ENCODE measurements at regions not wholly inside any gene's neighbourhood (a gene's known extent, or its start where the extent isn't known, plus 50 kb on each side); places are given as distances from the start of the nearest gene placed in this dataset.

DNA sequence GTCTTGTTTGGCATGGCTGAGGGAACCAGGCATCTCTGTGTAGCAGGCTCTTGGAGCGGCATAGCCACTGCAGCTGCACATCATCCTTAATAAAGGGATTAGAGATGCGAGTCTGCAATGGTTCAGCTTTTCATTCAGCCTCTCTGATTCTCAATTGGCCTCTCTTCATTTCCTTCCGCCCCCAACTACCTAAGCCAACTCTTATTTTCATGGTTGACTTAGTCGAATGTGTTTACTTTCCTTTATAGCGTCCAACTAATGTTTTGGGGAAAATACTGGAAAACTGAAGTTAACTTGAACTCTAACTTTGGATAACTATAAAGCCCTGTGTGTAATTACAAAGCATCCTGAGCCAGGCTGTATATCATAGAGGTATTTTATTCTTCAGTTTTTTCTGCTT, 202.2 kb upstream of the KIAA1217 start:
- H3K79me2 ChIP-seq (ENCODE audit: low read depth): no peaks in the 10 kb centered on the region
- H4K20me1 ChIP-seq (ENCODE audit: insufficient read depth): no peaks in the 10 kb centered on the region
- no peaks in the 10 kb centered on the region for H3K36me3 ChIP-seq (ENCODE audit: low read depth)
- no peak overlapping the region for H3K27ac ChIP-seq
- H3K27me3 ChIP-seq (ENCODE audit: insufficient read depth, low read depth): no peaks in the 10 kb centered on the region
- POLR2A ChIA-PET (ENCODE audit: unreplicated experiment): no interaction called here
- no peaks in the 10 kb centered on the region for H3K9me2 ChIP-seq (ENCODE audit: insufficient read depth)
- no peak overlapping the region for H2AFZ ChIP-seq
- intact Hi-C loops (cut with micrococcal nuclease; ENCODE audit: unreplicated experiment): no loop called here
- no peak overlapping the region for H3K4me2 ChIP-seq
- CTCF ChIA-PET: interaction anchor here (0.7 kb wide), 1 partner anchor 305 kb away, joined by 3 read pairs; no protein-coding TSS in a partner anchor
- H3F3A ChIP-seq (ENCODE audit: insufficient read depth, low read depth): no peaks in the 10 kb centered on the region
- H3K4me3 ChIP-seq: no peak overlapping the region
- TF ChIP-seq, protein P1, sequence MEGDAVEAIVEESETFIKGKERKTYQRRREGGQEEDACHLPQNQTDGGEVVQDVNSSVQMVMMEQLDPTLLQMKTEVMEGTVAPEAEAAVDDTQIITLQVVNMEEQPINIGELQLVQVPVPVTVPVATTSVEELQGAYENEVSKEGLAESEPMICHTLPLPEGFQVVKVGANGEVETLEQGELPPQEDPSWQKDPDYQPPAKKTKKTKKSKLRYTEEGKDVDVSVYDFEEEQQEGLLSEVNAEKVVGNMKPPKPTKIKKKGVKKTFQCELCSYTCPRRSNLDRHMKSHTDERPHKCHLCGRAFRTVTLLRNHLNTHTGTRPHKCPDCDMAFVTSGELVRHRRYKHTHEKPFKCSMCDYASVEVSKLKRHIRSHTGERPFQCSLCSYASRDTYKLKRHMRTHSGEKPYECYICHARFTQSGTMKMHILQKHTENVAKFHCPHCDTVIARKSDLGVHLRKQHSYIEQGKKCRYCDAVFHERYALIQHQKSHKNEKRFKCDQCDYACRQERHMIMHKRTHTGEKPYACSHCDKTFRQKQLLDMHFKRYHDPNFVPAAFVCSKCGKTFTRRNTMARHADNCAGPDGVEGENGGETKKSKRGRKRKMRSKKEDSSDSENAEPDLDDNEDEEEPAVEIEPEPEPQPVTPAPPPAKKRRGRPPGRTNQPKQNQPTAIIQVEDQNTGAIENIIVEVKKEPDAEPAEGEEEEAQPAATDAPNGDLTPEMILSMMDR (conservative IDR thresholded peaks at IDR 0.05): no peak
- TF ChIP-seq EZH2 (IDR thresholded peaks at IDR 0.05; ENCODE audit: low read depth): no peak
- H3K4me1 ChIP-seq (replicated peaks; ENCODE audit: insufficient read depth): no peaks in the 10 kb centered on the region
- DNase-seq: no peak
- no peaks in the 10 kb centered on the region for H3K9me3 ChIP-seq (ENCODE audit: insufficient read depth, low read depth)
- BruUV-seq (replicated peaks): no TSS peak

DNA sequence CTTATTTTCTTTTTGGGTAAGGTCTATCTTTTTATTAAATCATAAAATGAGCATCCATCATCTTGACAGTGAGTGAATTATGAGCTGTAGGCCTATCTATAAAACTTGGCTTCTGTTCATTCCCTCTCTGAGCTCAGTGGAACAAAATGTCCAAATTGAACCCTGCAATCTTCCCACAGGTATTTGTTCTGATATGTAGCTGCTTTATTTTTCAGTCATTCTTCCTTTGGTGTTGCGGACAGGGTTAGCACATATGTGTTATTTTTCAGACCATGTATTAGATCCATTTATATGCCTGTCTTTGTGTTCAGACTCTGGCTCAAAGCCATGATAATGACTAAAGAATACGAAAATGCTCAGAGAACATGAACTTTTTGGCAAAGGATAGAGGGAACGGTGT, 201.6 kb upstream of the KIAA1217 start:
- no peaks in the 10 kb centered on the region for H4K20me1 ChIP-seq (ENCODE audit: insufficient read depth)
- no peak overlapping the region for H3K4me2 ChIP-seq
- H3K27me3 ChIP-seq (ENCODE audit: insufficient read depth, low read depth): no peaks in the 10 kb centered on the region
- no peaks in the 10 kb centered on the region for H3K9me2 ChIP-seq (ENCODE audit: insufficient read depth)
- no peaks in the 10 kb centered on the region for H3K9me3 ChIP-seq (ENCODE audit: insufficient read depth, low read depth)
- H3K4me1 ChIP-seq (replicated peaks; ENCODE audit: insufficient read depth): no peaks in the 10 kb centered on the region
- no peak overlapping the region for H2AFZ ChIP-seq
- H3K4me3 ChIP-seq: no peak overlapping the region
- no TSS peak for BruUV-seq (replicated peaks)
- intact Hi-C loops (cut with micrococcal nuclease; ENCODE audit: unreplicated experiment): no loop called here
- H3K36me3 ChIP-seq (ENCODE audit: low read depth): no peaks in the 10 kb centered on the region
- no peaks in the 10 kb centered on the region for H3F3A ChIP-seq (ENCODE audit: insufficient read depth, low read depth)
- no peak for DNase-seq
- no peak overlapping the region for H3K27ac ChIP-seq
- ChIA-PET POLR2A (ENCODE audit: unreplicated experiment) (no interaction called here), CTCF (interaction anchor here (0.7 kb wide), 1 partner anchor 306 kb away, joined by 3 read pairs; no protein-coding TSS in a partner anchor)
- TF ChIP-seq EZH2 (IDR thresholded peaks at IDR 0.05; ENCODE audit: low read depth): no peak
- TF ChIP-seq, protein P1 (conservative IDR thresholded peaks at IDR 0.05): no peak
- H3K79me2 ChIP-seq (ENCODE audit: low read depth): no peaks in the 10 kb centered on the region

DNA sequence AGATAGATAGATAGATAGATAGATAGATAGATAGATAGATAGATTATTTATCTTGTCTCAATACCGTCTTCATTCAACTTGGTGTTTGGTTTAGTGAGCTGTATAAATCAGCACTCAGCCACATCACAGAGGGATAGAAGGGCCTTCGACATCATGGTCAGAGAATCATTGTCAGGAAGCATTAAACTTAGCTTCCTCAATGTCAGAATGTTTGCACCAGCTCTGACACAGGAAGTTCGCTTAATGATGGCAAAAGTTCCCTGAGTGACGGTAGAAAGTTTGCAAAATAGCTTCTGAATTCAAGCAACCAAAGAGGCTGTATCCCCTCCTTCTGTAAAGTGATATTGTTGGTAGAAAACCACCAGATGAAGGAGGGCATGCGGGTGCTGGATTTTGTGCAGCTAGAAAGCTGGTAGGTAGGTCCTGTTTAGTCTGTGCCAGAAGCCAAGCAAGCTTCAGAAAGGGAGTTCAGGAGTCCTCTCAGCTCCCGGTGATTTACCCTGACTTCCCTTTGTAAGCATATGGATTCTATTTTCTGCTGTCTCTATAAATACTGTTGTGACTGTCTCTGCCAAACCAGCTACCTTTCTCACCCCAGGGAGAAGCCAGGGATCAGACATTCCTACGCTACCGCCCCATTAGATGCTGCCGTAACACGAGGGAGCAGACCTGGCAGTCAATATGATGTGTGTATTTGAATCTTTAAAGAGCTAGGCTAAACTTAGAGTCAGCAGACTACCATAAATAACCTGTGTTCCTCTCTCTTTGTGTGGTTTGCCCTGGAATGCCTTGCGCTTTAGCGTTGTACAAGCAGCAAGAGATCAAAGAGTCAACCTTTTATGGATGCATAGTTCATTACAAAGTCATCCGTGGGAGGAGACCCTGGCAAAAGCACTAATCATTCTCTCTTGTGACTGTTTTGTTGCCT, 200.5 kb upstream of the KIAA1217 start:
- no peak for TF ChIP-seq EZH2 (IDR thresholded peaks at IDR 0.05; ENCODE audit: low read depth)
- TF ChIP-seq, protein P1 (conservative IDR thresholded peaks at IDR 0.05): no peak
- Histone ChIP-seq H4K20me1 (ENCODE audit: insufficient read depth) (no peaks in the 10 kb centered on the region), H3K4me3 (no peak overlapping the region), H3K27me3 (ENCODE audit: insufficient read depth, low read depth) (no peaks in the 10 kb centered on the region), H3K4me1 (replicated peaks; ENCODE audit: insufficient read depth) (no peaks in the 10 kb centered on the region), H2AFZ (no peak overlapping the region), H3K4me2 (no peak overlapping the region), H3K9me3 (ENCODE audit: insufficient read depth, low read depth) (no peaks in the 10 kb centered on the region), H3F3A (ENCODE audit: insufficient read depth, low read depth) (no peaks in the 10 kb centered on the region), H3K79me2 (ENCODE audit: low read depth) (no peaks in the 10 kb centered on the region), H3K27ac (no peak overlapping the region), H3K36me3 (ENCODE audit: low read depth) (no peaks in the 10 kb centered on the region), H3K9me2 (ENCODE audit: insufficient read depth) (no peaks in the 10 kb centered on the region)
- POLR2A ChIA-PET (ENCODE audit: unreplicated experiment): no interaction called here
- no TSS peak for BruUV-seq (replicated peaks)
- intact Hi-C loops (cut with micrococcal nuclease; ENCODE audit: unreplicated experiment): no loop called here
- DNase-seq: no peak
- CTCF ChIA-PET: no interaction called here
